Naive thymus-derived CD8-positive, alpha-beta T cell (primary cell): ENCODE measurements at regions not wholly inside any gene's neighbourhood (a gene's known extent, or its start where the extent isn't known, plus 50 kb on each side); places are given as distances from the start of the nearest gene placed in this dataset.
"Not testable (repeated sequence)": the region's sequence is repeated elsewhere in the genome, so short reads cannot be mapped to it uniquely, and the experiment has no call there.

Source experiments
- ATAC-seq, 2 donors: fragments of 150-1000 bp; cut with Tn5 transposase in 1 of 2; sonication (Bioruptor Pico), chemical (Tn5 transposase) in 1 of 2; 1 replicate in 1 of 2; 2 replicates in 1 of 2; pipeline ENCODE4 v1.10.0; 2021; ENCODE audit warnings: mild to moderate bottlenecking in 2 of 2, moderate library complexity in 2 of 2
- POLR2A ChIA-PET: fragments of 350-600 bp; sonication (Branson Sonifier 250); formaldehyde crosslinking; loops from one replicate; lab custom pipeline; 2021; ENCODE audit warnings: antibody characterized with exemption; lab: Charles Lee
- DNase-seq, 10 donors: peaks; one replicate each; pipeline versions ENCODE4 v3.0.0 to v3.0.0-alpha.2; 2020 to 2022
- H3K27ac Mint-ChIP-seq, 10 donors: one replicate each; pipeline ENCODE4 v1.8.0; 2020 to 2022; ENCODE audit warnings: mild to moderate bottlenecking in 10 of 10, mixed read lengths in 10 of 10, moderate library complexity in 4 of 10, inconsistent platforms in 1 of 10
- H3K27me3 Mint-ChIP-seq, 5 donors: one replicate each; pipeline ENCODE4 v1.8.0; 2021 to 2022; ENCODE audit warnings: mixed read lengths in 5 of 5
- H3K36me3 Mint-ChIP-seq, 3 donors: one replicate each; pipeline ENCODE4 v1.8.0; 2020 to 2022; ENCODE audit warnings: mixed read lengths in 3 of 3, mild to moderate bottlenecking in 2 of 3, inconsistent platforms in 1 of 3
- H3K4me1 Mint-ChIP-seq, 4 donors: one replicate each; pipeline ENCODE4 v1.8.0; 2021 to 2022; ENCODE audit warnings: mixed read lengths in 4 of 4
- H3K4me3 Mint-ChIP-seq, 10 donors: one replicate each; pipeline ENCODE4 v1.8.0; 2020 to 2022; ENCODE audit warnings: mild to moderate bottlenecking in 10 of 10, mixed read lengths in 10 of 10, moderate library complexity in 6 of 10, inconsistent platforms in 1 of 10
- H3K9me3 Mint-ChIP-seq, 9 donors: one replicate each; pipeline ENCODE4 v1.8.0; 2020 to 2022; ENCODE audit warnings: mixed read lengths in 9 of 9, mild to moderate bottlenecking in 3 of 9, inconsistent platforms in 1 of 9, moderate library complexity in 1 of 9

GRCh38 chr1:189206617-189207016 is 1271.0 kb downstream of the BRINP3 start:
- ATAC-seq = no peak
- no peaks in the 10 kb centered on the region for H3K36me3 Mint-ChIP-seq
- no peak overlapping the region for H3K4me3 Mint-ChIP-seq
- no peaks in the 10 kb centered on the region for H3K4me1 Mint-ChIP-seq
- POLR2A ChIA-PET = no interaction called here
- H3K27me3 Mint-ChIP-seq = peaks cover 0 to 3% (median 0%) of the 10 kb centered on the region in 5 donors
- DNase-seq = no peak
- H3K27ac Mint-ChIP-seq = no peak overlapping the region
- peaks cover 0 to 12% (median 9%) of the 10 kb centered on the region in 9 donors for H3K9me3 Mint-ChIP-seq

GRCh38 chr1:189211742-189212141 is 1265.9 kb downstream of the BRINP3 start:
- Mint-ChIP-seq H3K9me3 (peaks cover 0 to 12% (median 6%) of the 10 kb centered on the region in 9 donors), H3K27me3 (peaks cover 0 to 3% (median 0%) of the 10 kb centered on the region in 5 donors), H3K4me1 (no peaks in the 10 kb centered on the region), H3K36me3 (no peaks in the 10 kb centered on the region), H3K27ac (no peak overlapping the region), H3K4me3 (no peak overlapping the region)
- ATAC-seq (no peak), DNase-seq (no peak)
- POLR2A ChIA-PET = no interaction called here

- Mint-ChIP-seq H3K4me3 (no peak overlapping the region), H3K36me3 (no peaks in the 10 kb centered on the region), H3K9me3 (peaks cover 0 to 12% (median 6%) of the 10 kb centered on the region in 9 donors), H3K27me3 (peaks cover 0 to 3% (median 0%) of the 10 kb centered on the region in 5 donors), H3K4me1 (no peaks in the 10 kb centered on the region), H3K27ac (no peak overlapping the region)
- no peak for DNase-seq
- no peak for ATAC-seq
- POLR2A ChIA-PET = no interaction called here
Measured at GRCh38 chr1:189212606-189213005, 1265.1 kb downstream of the BRINP3 start.

- H3K9me3 Mint-ChIP-seq = peaks cover 0 to 16% (median 4%) of the 10 kb centered on the region in 9 donors
- no peaks in the 10 kb centered on the region for H3K27me3 Mint-ChIP-seq
- H3K36me3 Mint-ChIP-seq = no peaks in the 10 kb centered on the region
- no peak overlapping the region for H3K27ac Mint-ChIP-seq
- POLR2A ChIA-PET = no interaction called here
- DNase-seq (no peak), ATAC-seq (no peak)
- no peak overlapping the region for H3K4me3 Mint-ChIP-seq
- H3K4me1 Mint-ChIP-seq = no peaks in the 10 kb centered on the region
Measured at GRCh38 chr1:189216886-189217285, 1260.8 kb downstream of the BRINP3 start.

GRCh38 chr1:189217646-189218045 is 1260.0 kb downstream of the BRINP3 start:
- POLR2A ChIA-PET = no interaction called here
- Mint-ChIP-seq H3K4me3 (no peak overlapping the region), H3K27me3 (no peaks in the 10 kb centered on the region), H3K4me1 (no peaks in the 10 kb centered on the region), H3K27ac (no peak overlapping the region), H3K36me3 (no peaks in the 10 kb centered on the region), H3K9me3 (peaks cover 2 to 14% (median 6%) of the 10 kb centered on the region in 9 donors)
- DNase-seq (no peak), ATAC-seq (no peak)

GRCh38 chr1:189220750-189221149 is 1256.9 kb downstream of the BRINP3 start:
- peaks cover 0 to 6% (median 0%) of the 10 kb centered on the region in 3 donors for H3K36me3 Mint-ChIP-seq
- POLR2A ChIA-PET = no interaction called here
- ATAC-seq (no peak), DNase-seq (no peak)
- no peaks in the 10 kb centered on the region for H3K4me1 Mint-ChIP-seq
- H3K27me3 Mint-ChIP-seq = no peaks in the 10 kb centered on the region
- H3K9me3 Mint-ChIP-seq = peaks cover 0 to 27% (median 17%) of the 10 kb centered on the region in 9 donors
- H3K27ac Mint-ChIP-seq = no peak overlapping the region
- no peak overlapping the region for H3K4me3 Mint-ChIP-seq

GRCh38 chr1:189225794-189226145 is 1251.9 kb downstream of the BRINP3 start:
- H3K9me3 Mint-ChIP-seq = peaks cover under 1 to 33% (median 12%) of the 10 kb centered on the region in 9 donors
- H3K27me3 Mint-ChIP-seq, H3K4me1 Mint-ChIP-seq, ATAC-seq, POLR2A ChIA-PET, H3K4me3 Mint-ChIP-seq, H3K36me3 Mint-ChIP-seq, DNase-seq, H3K27ac Mint-ChIP-seq: not testable (repeated sequence)

- H3K27me3 Mint-ChIP-seq = no peaks in the 10 kb centered on the region
- POLR2A ChIA-PET = no interaction called here
- ATAC-seq = no peak
- peaks cover 3 to 33% (median 11%) of the 10 kb centered on the region in 9 donors for H3K9me3 Mint-ChIP-seq
- H3K27ac Mint-ChIP-seq = no peak overlapping the region
- H3K36me3 Mint-ChIP-seq = peaks cover 0 to 6% (median 0%) of the 10 kb centered on the region in 3 donors
- no peak for DNase-seq
- H3K4me3 Mint-ChIP-seq = no peak overlapping the region
- H3K4me1 Mint-ChIP-seq = no peaks in the 10 kb centered on the region
Measured at GRCh38 chr1:189226779-189227178, 1250.9 kb downstream of the BRINP3 start.

GRCh38 chr1:189237008-189237407 is 1240.7 kb downstream of the BRINP3 start:
- Mint-ChIP-seq H3K36me3 (no peaks in the 10 kb centered on the region), H3K4me3 (no peak overlapping the region), H3K9me3 (peaks cover 0 to 47% (median 17%) of the 10 kb centered on the region in 9 donors), H3K27me3 (no peaks in the 10 kb centered on the region), H3K4me1 (no peaks in the 10 kb centered on the region), H3K27ac (no peak overlapping the region)
- POLR2A ChIA-PET = no interaction called here
- ATAC-seq (no peak), DNase-seq (no peak)

- no peak for DNase-seq
- H3K9me3 Mint-ChIP-seq = peaks cover 6 to 32% (median 15%) of the 10 kb centered on the region in 9 donors
- no peaks in the 10 kb centered on the region for H3K27me3 Mint-ChIP-seq
- no peak for ATAC-seq
- H3K4me1 Mint-ChIP-seq = no peaks in the 10 kb centered on the region
- no peak overlapping the region for H3K27ac Mint-ChIP-seq
- no peaks in the 10 kb centered on the region for H3K36me3 Mint-ChIP-seq
- POLR2A ChIA-PET = no interaction called here
- H3K4me3 Mint-ChIP-seq = no peak overlapping the region
Measured at GRCh38 chr1:189253601-189254350, 1223.9 kb downstream of the BRINP3 start.

- H3K27me3 Mint-ChIP-seq, H3K36me3 Mint-ChIP-seq, H3K27ac Mint-ChIP-seq, POLR2A ChIA-PET, DNase-seq, H3K4me3 Mint-ChIP-seq, H3K4me1 Mint-ChIP-seq, ATAC-seq: not testable (repeated sequence)
- peaks cover 8 to 36% (median 14%) of the 10 kb centered on the region in 9 donors for H3K9me3 Mint-ChIP-seq
Measured at GRCh38 chr1:189261128-189261527, 1216.5 kb downstream of the BRINP3 start.

- H3K36me3 Mint-ChIP-seq = no peaks in the 10 kb centered on the region
- H3K4me1 Mint-ChIP-seq = no peaks in the 10 kb centered on the region
- peaks cover 8 to 36% (median 24%) of the 10 kb centered on the region in 9 donors for H3K9me3 Mint-ChIP-seq
- no peak overlapping the region for H3K27ac Mint-ChIP-seq
- POLR2A ChIA-PET = no interaction called here
- DNase-seq (no peak), ATAC-seq (no peak)
- no peaks in the 10 kb centered on the region for H3K27me3 Mint-ChIP-seq
- H3K4me3 Mint-ChIP-seq = no peak overlapping the region
Measured at GRCh38 chr1:189269011-189269410, 1208.7 kb downstream of the BRINP3 start.

GRCh38 chr1:189274267-189274666 is 1203.4 kb downstream of the BRINP3 start:
- H3K27ac Mint-ChIP-seq = no peak overlapping the region
- ATAC-seq (no peak), DNase-seq (no peak)
- H3K4me1 Mint-ChIP-seq = no peaks in the 10 kb centered on the region
- H3K9me3 Mint-ChIP-seq = peaks cover 7 to 31% (median 20%) of the 10 kb centered on the region in 9 donors
- POLR2A ChIA-PET = no interaction called here
- no peak overlapping the region for H3K4me3 Mint-ChIP-seq
- no peaks in the 10 kb centered on the region for H3K27me3 Mint-ChIP-seq
- no peaks in the 10 kb centered on the region for H3K36me3 Mint-ChIP-seq

GRCh38 chr1:189275796-189276195 is 1201.9 kb downstream of the BRINP3 start:
- POLR2A ChIA-PET = no interaction called here
- no peaks in the 10 kb centered on the region for H3K27me3 Mint-ChIP-seq
- H3K4me3 Mint-ChIP-seq = no peak overlapping the region
- H3K27ac Mint-ChIP-seq = no peak overlapping the region
- peaks cover 3 to 30% (median 13%) of the 10 kb centered on the region in 9 donors for H3K9me3 Mint-ChIP-seq
- DNase-seq (no peak), ATAC-seq (no peak)
- H3K36me3 Mint-ChIP-seq = no peaks in the 10 kb centered on the region
- H3K4me1 Mint-ChIP-seq = no peaks in the 10 kb centered on the region
